GM23338 (cell line): ENCODE measurements at regions not wholly inside any gene's neighbourhood (a gene's known extent, or its start where the extent isn't known, plus 50 kb on each side); places are given as distances from the start of the nearest gene placed in this dataset.

Source experiments
- CTCF ChIP-seq, 2 experiments: fragments of 200-600 bp in 1 of 2; sonication (generic) in 1 of 2; conservative IDR thresholded peaks; 2 replicates each; pipeline versions ENCODE4 v1.5.1 to v1.6.1; 2016 to 2017; ENCODE audit warnings: antibody characterized with exemption in 2 of 2, low read depth in 2 of 2, mild to moderate bottlenecking in 2 of 2, moderate library complexity in 1 of 2
- EZH2 ChIP-seq: fragments of 200-600 bp; sonication (generic); IDR thresholded peaks from one replicate; pipeline ENCODE4 v1.8.0; 2017; ENCODE audit warnings: antibody characterized with exemption, mild to moderate bottlenecking, low read depth; ENCODE audit not compliant: unreplicated experiment
- EZH2phosphoT487 ChIP-seq: fragments of 200-600 bp; sonication (generic); IDR thresholded peaks from one replicate; pipeline ENCODE4 v1.8.1; 2018; ENCODE audit warnings: antibody characterized with exemption; ENCODE audit not compliant: unreplicated experiment
- JUNB ChIP-seq: IDR thresholded peaks from one replicate; pipeline ENCODE4 v1.6.1; 2016; ENCODE audit warnings: antibody characterized with exemption; ENCODE audit not compliant: unreplicated experiment
- NANOG ChIP-seq: IDR thresholded peaks from 2 replicates; pipeline ENCODE4 v1.6.1; 2016; ENCODE audit warnings: antibody characterized with exemption, borderline replicate concordance
- POLR2AphosphoS5 ChIP-seq: IDR thresholded peaks from 2 replicates; pipeline ENCODE4 v1.6.1; 2016; ENCODE audit warnings: antibody characterized with exemption, low read depth
- REST ChIP-seq: IDR thresholded peaks from one replicate; pipeline ENCODE4 v1.6.1; 2018; ENCODE audit warnings: antibody characterized with exemption; ENCODE audit not compliant: unreplicated experiment

- TF ChIP-seq CTCF (conservative IDR thresholded peaks at IDR 0.05; ENCODE audit: low read depth in 2 of 2) (no peak), EZH2 (no peak), POLR2AphosphoS5 (no peak), JUNB (no peak), EZH2phosphoT487 (no peak), NANOG (no peak), REST (no peak)
Observed at GRCh38 chr16:85423631-85424030, 189.5 kb upstream of the GSE1 start.
